Peyer's patch (tissue), 4 donors: ENCODE measurements at regions not wholly inside any gene's neighbourhood (a gene's known extent, or its start where the extent isn't known, plus 50 kb on each side); places are given as distances from the start of the nearest gene placed in this dataset.

Experiments
- DNase-seq, 3 donors: peaks; one replicate each; pipeline ENCODE4 v3.0.0-alpha.2; 2017 to 2019
- H3K27ac ChIP-seq, 4 donors: fragments of 200-600 bp; sonication (generic); one replicate each; pipeline ENCODE4 v1.5.1; 2016 to 2019
- H3K27me3 ChIP-seq, 2 donors: fragments of 200-600 bp; sonication (generic); one replicate each; pipeline ENCODE4 v1.5.1; 2019
- H3K36me3 ChIP-seq, 3 donors: fragments of 200-600 bp; sonication (generic); one replicate each; pipeline ENCODE4 v1.5.1; 2016 to 2019
- H3K4me1 ChIP-seq, 4 donors: fragments of 200-600 bp; sonication (generic); one replicate each; pipeline ENCODE4 v1.5.1; 2016 to 2019
- H3K4me3 ChIP-seq, 4 donors: fragments of 200-600 bp; sonication (generic); 1 replicate in 3 of 4; 2 replicates in 1 of 4; pipeline ENCODE4 v1.5.1; 2016 to 2019; ENCODE audit warnings: mild to moderate bottlenecking in 1 of 4
- H3K9me3 ChIP-seq, 4 donors: fragments of 200-600 bp; sonication (generic); one replicate each; pipeline ENCODE4 v1.5.1; 2016 to 2019; ENCODE audit warnings: mild to moderate bottlenecking in 1 of 4
- POLR2A ChIP-seq, 2 donors: fragments of 450-650 bp; IDR thresholded peaks; one replicate each; pipeline ENCODE4 v1.5.1; 2017; ENCODE audit warnings: antibody characterized with exemption in 2 of 2, mild to moderate bottlenecking in 2 of 2, moderate library complexity in 2 of 2
- TF ChIP-seq, protein P1 (sequence below), 6 experiments: fragments of 450-650 bp in 4 of 6; fragments of 200-600 bp in 2 of 6; sonication (generic) in 1 of 6; IDR thresholded peaks; one replicate each; pipeline ENCODE4 v1.5.1; 2017 to 2019; ENCODE audit warnings: antibody characterized with exemption in 6 of 6, mild to moderate bottlenecking in 3 of 6, moderate library complexity in 1 of 6

DNA sequence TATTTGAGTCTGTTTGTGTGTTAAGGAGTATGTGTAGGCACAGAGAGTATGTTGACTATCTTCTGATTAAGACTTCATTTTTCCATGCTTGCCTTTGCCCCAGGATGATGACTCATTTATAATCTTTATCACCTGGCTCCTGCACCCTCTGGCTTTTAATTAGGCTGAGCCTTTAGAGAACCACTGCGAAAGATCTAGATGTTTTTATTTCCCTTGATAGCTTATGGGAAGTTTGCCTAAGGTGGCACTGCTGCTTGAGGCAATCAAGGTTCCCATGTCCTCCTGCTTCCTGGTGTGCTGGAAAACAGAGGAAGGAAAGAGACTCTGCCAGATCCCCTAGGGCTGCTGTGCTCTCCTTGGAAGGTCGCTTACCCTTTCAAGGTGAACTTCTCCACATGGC is 114.6 kb downstream of the ARL4A start:
- H3K36me3 ChIP-seq, result no peaks in the 10 kb centered on the region
- no peaks in the 10 kb centered on the region for H3K27me3 ChIP-seq
- H3K27ac ChIP-seq, result peak overlapping the region in 3 of 4 donors; percentile 47 to 88 (median 87)
- peaks cover 0 to 19% (median 0%) of the 10 kb centered on the region in 4 donors for H3K4me1 ChIP-seq
- TF ChIP-seq, protein P1, sequence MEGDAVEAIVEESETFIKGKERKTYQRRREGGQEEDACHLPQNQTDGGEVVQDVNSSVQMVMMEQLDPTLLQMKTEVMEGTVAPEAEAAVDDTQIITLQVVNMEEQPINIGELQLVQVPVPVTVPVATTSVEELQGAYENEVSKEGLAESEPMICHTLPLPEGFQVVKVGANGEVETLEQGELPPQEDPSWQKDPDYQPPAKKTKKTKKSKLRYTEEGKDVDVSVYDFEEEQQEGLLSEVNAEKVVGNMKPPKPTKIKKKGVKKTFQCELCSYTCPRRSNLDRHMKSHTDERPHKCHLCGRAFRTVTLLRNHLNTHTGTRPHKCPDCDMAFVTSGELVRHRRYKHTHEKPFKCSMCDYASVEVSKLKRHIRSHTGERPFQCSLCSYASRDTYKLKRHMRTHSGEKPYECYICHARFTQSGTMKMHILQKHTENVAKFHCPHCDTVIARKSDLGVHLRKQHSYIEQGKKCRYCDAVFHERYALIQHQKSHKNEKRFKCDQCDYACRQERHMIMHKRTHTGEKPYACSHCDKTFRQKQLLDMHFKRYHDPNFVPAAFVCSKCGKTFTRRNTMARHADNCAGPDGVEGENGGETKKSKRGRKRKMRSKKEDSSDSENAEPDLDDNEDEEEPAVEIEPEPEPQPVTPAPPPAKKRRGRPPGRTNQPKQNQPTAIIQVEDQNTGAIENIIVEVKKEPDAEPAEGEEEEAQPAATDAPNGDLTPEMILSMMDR (IDR thresholded peaks at IDR 0.05), result peak in 1 of 6 experiments; percentile 22
- TF ChIP-seq POLR2A (IDR thresholded peaks at IDR 0.05), result peak in 1 of 2 donors; percentile 74
- no peaks in the 10 kb centered on the region for H3K9me3 ChIP-seq
- peak overlapping the region in 2 of 4 donors; percentile 10 to 43 for H3K4me3 ChIP-seq
- DNase-seq, result peak in 1 of 3 donors; percentile 61

DNA sequence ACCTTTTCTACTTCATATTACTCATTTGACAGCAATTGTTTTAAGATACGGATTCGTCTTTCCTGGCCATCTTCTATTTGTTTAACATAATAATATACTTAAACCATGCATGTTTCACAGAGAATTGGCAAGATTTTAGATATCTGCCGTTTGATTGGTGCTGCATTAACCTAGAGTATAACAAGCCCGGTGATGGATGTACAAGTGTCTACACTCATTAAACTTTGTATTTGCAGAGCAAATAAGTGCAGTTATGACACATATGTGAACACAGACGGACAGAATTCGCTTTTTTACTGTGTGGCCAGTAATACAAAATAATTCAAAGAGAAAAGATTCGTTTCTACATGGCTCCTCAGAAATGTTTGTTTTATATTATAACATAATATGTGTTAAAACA is 116.1 kb downstream of the ARL4A start:
- no peak for DNase-seq
- Histone ChIP-seq H3K36me3 (no peaks in the 10 kb centered on the region), H3K9me3 (no peaks in the 10 kb centered on the region), H3K27ac (peak overlapping the region in 1 of 4 donors; percentile 51), H3K27me3 (no peaks in the 10 kb centered on the region), H3K4me3 (peak overlapping the region in 1 of 4 donors; percentile 36), H3K4me1 (peaks cover 0 to 19% (median 0%) of the 10 kb centered on the region in 4 donors)
- TF ChIP-seq POLR2A (IDR thresholded peaks at IDR 0.05), result no peak
- TF ChIP-seq, protein P1 (IDR thresholded peaks at IDR 0.05), result no peak

DNA sequence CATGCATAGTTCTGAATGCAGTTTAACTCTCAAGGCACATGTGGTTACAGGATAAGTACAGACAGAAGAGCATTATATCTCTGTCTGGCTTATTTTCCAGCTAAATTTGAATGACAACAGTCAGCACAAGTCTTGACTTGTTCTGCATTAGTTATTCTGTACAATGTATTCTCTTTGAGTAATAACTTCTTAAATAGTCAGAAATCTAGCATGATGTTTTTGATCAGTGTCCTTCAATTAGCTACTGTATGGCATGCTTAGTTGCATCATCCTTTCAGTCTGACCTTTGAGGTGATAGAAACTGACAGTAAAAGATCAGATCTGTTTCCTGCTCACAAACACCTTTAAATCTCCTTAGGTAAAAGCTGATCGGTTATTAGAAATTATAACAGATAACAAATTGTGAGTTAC is 118.1 kb downstream of the ARL4A start:
- peak overlapping the region in 1 of 4 donors; percentile 2 for H3K4me3 ChIP-seq
- H3K4me1 ChIP-seq, result peaks cover 0 to 13% (median 0%) of the 10 kb centered on the region in 4 donors
- peak overlapping the region in 1 of 4 donors; percentile 22 for H3K27ac ChIP-seq
- no peak for TF ChIP-seq POLR2A (IDR thresholded peaks at IDR 0.05)
- TF ChIP-seq, protein P1 (IDR thresholded peaks at IDR 0.05), result no peak
- no peaks in the 10 kb centered on the region for H3K27me3 ChIP-seq
- no peaks in the 10 kb centered on the region for H3K9me3 ChIP-seq
- no peaks in the 10 kb centered on the region for H3K36me3 ChIP-seq
- DNase-seq, result no peak

GRCh38 chr7:12805957-12806356 is 118.5 kb downstream of the ARL4A start:
- peaks cover 0 to 10% (median 0%) of the 10 kb centered on the region in 4 donors for H3K4me1 ChIP-seq
- no peaks in the 10 kb centered on the region for H3K9me3 ChIP-seq
- TF ChIP-seq, protein P1 (IDR thresholded peaks at IDR 0.05), result no peak
- TF ChIP-seq POLR2A (IDR thresholded peaks at IDR 0.05), result no peak
- peak overlapping the region in 1 of 4 donors; percentile 22 for H3K27ac ChIP-seq
- peak overlapping the region in 1 of 4 donors; percentile 2 for H3K4me3 ChIP-seq
- no peaks in the 10 kb centered on the region for H3K36me3 ChIP-seq
- no peaks in the 10 kb centered on the region for H3K27me3 ChIP-seq
- DNase-seq, result no peak

- TF ChIP-seq POLR2A (IDR thresholded peaks at IDR 0.05), result no peak
- TF ChIP-seq, protein P1 (IDR thresholded peaks at IDR 0.05), result no peak
- Histone ChIP-seq H3K27me3 (no peaks in the 10 kb centered on the region), H3K36me3 (no peaks in the 10 kb centered on the region), H3K27ac (no peak overlapping the region), H3K4me3 (no peak overlapping the region), H3K4me1 (no peaks in the 10 kb centered on the region), H3K9me3 (no peaks in the 10 kb centered on the region)
- DNase-seq, result no peak
Measured at GRCh38 chr7:12809476-12809875, 122.0 kb downstream of the ARL4A start.

GRCh38 chr7:12812111-12812510 is 124.7 kb downstream of the ARL4A start:
- Histone ChIP-seq H3K4me3 (no peak overlapping the region), H3K9me3 (no peaks in the 10 kb centered on the region), H3K27ac (no peak overlapping the region), H3K27me3 (no peaks in the 10 kb centered on the region), H3K4me1 (no peaks in the 10 kb centered on the region), H3K36me3 (no peaks in the 10 kb centered on the region)
- DNase-seq, result no peak
- no peak for TF ChIP-seq POLR2A (IDR thresholded peaks at IDR 0.05)
- TF ChIP-seq, protein P1 (IDR thresholded peaks at IDR 0.05), result no peak
